GM12891 (cell line): ENCODE measurements at regions not wholly inside any gene's neighbourhood (a gene's known extent, or its start where the extent isn't known, plus 50 kb on each side); places are given as distances from the start of the nearest gene placed in this dataset.

Source experiments
- DNase-seq: peaks from one replicate; pipeline ENCODE4 v3.0.0; 2011; ENCODE audit warnings: low spot score; ENCODE audit not compliant: insufficient read length
- FAIRE-seq: peaks from 2 replicates; lab custom pipeline; 2011; peaks lifted over from hg19 to GRCh38; lab: Jason Lieb, UNC
- PAX5 ChIP-seq: IDR thresholded peaks from 2 replicates; pipeline ENCODE4 v1.6.1; 2011; ENCODE audit warnings: low read length, moderate library complexity, mild to moderate bottlenecking; ENCODE audit not compliant: insufficient read depth, severe bottlenecking
- POLR2A ChIP-seq: IDR thresholded peaks from 2 replicates; pipeline ENCODE4 v1.6.1; 2011; ENCODE audit warnings: low read depth, low read length, control low read depth
- POLR2AphosphoS5 ChIP-seq: IDR thresholded peaks from 2 replicates; pipeline ENCODE4 v1.6.1; 2011; ENCODE audit warnings: low read depth, low read length, control low read depth
- POU2F2 ChIP-seq: IDR thresholded peaks from 2 replicates; pipeline ENCODE4 v1.6.1; 2011; ENCODE audit warnings: low read depth, mild to moderate bottlenecking, control low read depth, low read length, moderate library complexity
- SPI1 ChIP-seq: IDR thresholded peaks from 2 replicates; pipeline ENCODE4 v1.6.1; 2011; ENCODE audit warnings: low read depth, low read length, control low read depth
- TAF1 ChIP-seq: IDR thresholded peaks from 2 replicates; pipeline ENCODE4 v1.6.1; 2011; ENCODE audit warnings: low read depth, low read length, control low read depth

DNA sequence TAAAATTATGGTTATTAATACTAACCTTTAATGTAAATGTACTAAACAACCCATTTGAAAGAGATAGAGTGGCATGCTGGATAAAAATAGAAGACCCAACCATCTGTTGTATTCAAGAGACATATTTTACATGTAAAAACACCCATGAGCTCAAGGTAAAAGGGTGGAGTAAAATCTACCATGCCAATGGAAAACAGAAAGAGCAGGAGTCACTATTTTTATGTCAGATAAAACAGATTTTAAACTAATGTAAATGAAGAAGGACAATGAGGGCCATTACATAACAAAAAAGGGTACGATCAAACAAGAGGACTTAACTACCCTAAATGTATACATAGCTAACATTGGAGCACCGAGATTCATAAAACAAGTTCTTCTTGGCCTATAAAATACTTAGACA lies 66.3 kb downstream of the ITM2A start:
- TF ChIP-seq POLR2A (no peak), SPI1 (no peak), PAX5 (no peak), POU2F2 (no peak), TAF1 (no peak), POLR2AphosphoS5 (no peak)
- no peak for FAIRE-seq
- no peak for DNase-seq

- TF ChIP-seq POLR2A: no peak
- no peak for TF ChIP-seq TAF1
- no peak for TF ChIP-seq POLR2AphosphoS5
- no peak for TF ChIP-seq PAX5
- TF ChIP-seq SPI1: no peak
- TF ChIP-seq POU2F2: no peak
- DNase-seq: no peak
- FAIRE-seq: peak; percentile 77
Measured at GRCh38 chrX:79290596-79290995, 76.5 kb downstream of the ITM2A start.

GRCh38 chrX:79288733-79289132 lies 78.4 kb downstream of the ITM2A start:
- no peak for DNase-seq
- TF ChIP-seq POLR2A (no peak), POU2F2 (no peak), POLR2AphosphoS5 (no peak), PAX5 (no peak), TAF1 (no peak), SPI1 (no peak)
- FAIRE-seq: no peak

DNA sequence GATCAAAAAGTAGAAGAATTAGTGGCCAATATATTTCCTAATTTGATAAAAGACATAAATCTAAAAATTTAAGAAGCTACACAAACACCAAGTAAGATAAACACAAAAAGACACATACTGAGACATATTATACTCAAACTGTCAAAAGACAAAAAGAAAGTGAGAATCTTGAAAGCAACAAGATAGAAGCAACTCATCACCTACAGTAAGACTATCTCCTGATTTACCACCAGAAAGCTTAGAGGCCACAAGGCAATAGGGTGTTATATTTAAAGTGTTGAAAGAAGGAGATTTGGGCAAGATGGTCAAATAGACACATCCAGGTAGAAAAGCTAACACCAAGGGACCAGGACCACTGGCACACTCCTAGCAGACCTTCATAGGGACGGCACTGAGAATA lies 79.4 kb downstream of the ITM2A start:
- FAIRE-seq: no peak
- TF ChIP-seq POU2F2 (no peak), TAF1 (no peak), POLR2A (no peak), POLR2AphosphoS5 (no peak), SPI1 (no peak), PAX5 (no peak)
- DNase-seq: no peak

- FAIRE-seq (no peak), DNase-seq (no peak)
- TF ChIP-seq POLR2A (no peak), POLR2AphosphoS5 (no peak), POU2F2 (no peak), SPI1 (no peak), PAX5 (no peak), TAF1 (no peak)
Measured at GRCh38 chrX:79281775-79282174, 85.4 kb downstream of the ITM2A start.

- DNase-seq: no peak
- peak; percentile 78 for FAIRE-seq
- TF ChIP-seq POLR2AphosphoS5 (no peak), SPI1 (no peak), POLR2A (no peak), TAF1 (no peak), POU2F2 (no peak), PAX5 (no peak)
Measured at GRCh38 chrX:79270401-79270800, 96.7 kb downstream of the ITM2A start.

DNA sequence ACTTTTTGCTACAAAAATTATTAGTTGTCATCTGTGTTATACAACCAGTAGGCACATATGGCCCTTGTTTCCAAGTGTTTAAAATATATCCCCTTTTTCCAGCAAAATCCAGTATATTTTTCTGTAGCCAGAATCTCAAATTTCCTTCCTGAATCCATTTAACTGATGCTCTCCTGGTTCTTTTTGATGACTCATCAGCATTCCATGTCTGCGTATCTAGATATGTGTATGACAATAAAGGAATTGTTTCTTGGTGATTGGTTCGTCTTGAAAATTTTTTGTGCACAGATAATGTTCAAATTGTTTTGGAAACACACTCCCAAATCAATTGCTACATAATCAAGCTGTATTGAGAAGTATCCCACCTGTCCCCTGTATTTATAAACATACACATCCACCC lies 98.3 kb downstream of the ITM2A start:
- DNase-seq (no peak), FAIRE-seq (no peak)
- TF ChIP-seq POU2F2 (no peak), SPI1 (no peak), POLR2AphosphoS5 (no peak), PAX5 (no peak), POLR2A (no peak), TAF1 (no peak)

- TF ChIP-seq POU2F2 (no peak), POLR2AphosphoS5 (no peak), TAF1 (no peak), SPI1 (no peak), PAX5 (no peak), POLR2A (no peak)
- no peak for FAIRE-seq
- no peak for DNase-seq
Measured at GRCh38 chrX:79266702-79267101, 100.4 kb downstream of the ITM2A start.

DNA sequence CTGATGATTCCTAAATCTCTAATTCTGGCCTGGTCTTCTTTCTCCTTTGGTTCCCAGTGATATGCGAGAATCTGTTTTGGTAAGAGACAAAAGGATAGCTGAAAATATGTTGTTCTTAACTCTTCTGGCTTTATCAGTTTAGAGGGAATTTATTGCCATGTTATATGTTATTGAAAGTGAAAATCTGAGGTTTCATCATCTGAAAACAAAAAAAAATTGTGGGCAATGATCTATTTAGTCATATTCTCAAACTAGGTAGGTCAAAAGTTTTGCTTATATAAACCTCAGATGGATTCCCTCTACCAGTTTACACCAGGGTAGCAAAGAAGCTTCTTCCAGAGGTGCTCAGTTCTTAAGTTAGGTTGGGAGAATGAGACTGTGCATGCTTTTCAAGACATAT lies 103.6 kb downstream of the ITM2A start:
- FAIRE-seq: peak; percentile 77
- no peak for TF ChIP-seq POLR2A
- no peak for TF ChIP-seq POLR2AphosphoS5
- TF ChIP-seq PAX5: no peak
- no peak for TF ChIP-seq POU2F2
- TF ChIP-seq TAF1: no peak
- TF ChIP-seq SPI1: no peak

GRCh38 chrX:79259073-79259689 lies 108.0 kb downstream of the ITM2A start:
- no peak for TF ChIP-seq TAF1
- no peak for TF ChIP-seq PAX5
- TF ChIP-seq POU2F2: no peak
- peak; percentile 64 for TF ChIP-seq SPI1
- TF ChIP-seq POLR2A: no peak
- no peak for TF ChIP-seq POLR2AphosphoS5
- peak; percentile 99 for FAIRE-seq
- no peak for DNase-seq

More for the DNA sequence above, 103.6 kb downstream of the ITM2A start:
- no peak for DNase-seq
